ENCODE measurements at regions not wholly inside any gene's neighbourhood (a gene's known extent, or its start where the extent isn't known, plus 50 kb on each side); places are given as distances from the start of the nearest gene placed in this dataset.

DNA sequence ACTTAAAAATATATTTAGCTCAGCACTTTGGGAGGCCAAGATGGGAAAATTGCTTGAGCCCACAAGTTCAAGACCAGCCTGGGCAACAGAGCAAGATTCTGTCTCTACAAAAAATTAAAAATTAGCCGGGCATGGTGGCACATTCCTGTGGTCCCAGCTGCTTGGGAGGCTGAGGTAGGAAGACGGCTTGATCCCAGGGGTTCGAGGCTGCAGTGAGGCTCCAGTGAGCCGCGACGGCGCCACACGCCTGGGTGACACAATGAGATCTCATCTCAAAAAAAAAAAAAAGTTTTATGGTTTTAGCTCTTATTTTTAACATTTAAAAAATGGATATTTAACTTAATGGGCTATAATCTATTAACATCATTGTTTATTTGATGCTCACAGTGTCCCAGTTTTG, 97.2 kb upstream of the RIPOR2 start:
- no peak overlapping the region for H3K4me3 ChIP-seq (ENCODE audit: control insufficient read depth, low read depth, low read length)
- DNase-seq (ENCODE audit: low read depth) = no peak
- TF ChIP-seq, protein P1, sequence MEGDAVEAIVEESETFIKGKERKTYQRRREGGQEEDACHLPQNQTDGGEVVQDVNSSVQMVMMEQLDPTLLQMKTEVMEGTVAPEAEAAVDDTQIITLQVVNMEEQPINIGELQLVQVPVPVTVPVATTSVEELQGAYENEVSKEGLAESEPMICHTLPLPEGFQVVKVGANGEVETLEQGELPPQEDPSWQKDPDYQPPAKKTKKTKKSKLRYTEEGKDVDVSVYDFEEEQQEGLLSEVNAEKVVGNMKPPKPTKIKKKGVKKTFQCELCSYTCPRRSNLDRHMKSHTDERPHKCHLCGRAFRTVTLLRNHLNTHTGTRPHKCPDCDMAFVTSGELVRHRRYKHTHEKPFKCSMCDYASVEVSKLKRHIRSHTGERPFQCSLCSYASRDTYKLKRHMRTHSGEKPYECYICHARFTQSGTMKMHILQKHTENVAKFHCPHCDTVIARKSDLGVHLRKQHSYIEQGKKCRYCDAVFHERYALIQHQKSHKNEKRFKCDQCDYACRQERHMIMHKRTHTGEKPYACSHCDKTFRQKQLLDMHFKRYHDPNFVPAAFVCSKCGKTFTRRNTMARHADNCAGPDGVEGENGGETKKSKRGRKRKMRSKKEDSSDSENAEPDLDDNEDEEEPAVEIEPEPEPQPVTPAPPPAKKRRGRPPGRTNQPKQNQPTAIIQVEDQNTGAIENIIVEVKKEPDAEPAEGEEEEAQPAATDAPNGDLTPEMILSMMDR (IDR thresholded peaks at IDR 0.05; ENCODE audit: control insufficient read depth, insufficient read depth, low read depth, low read length, missing control alignments) = no peak

DNA sequence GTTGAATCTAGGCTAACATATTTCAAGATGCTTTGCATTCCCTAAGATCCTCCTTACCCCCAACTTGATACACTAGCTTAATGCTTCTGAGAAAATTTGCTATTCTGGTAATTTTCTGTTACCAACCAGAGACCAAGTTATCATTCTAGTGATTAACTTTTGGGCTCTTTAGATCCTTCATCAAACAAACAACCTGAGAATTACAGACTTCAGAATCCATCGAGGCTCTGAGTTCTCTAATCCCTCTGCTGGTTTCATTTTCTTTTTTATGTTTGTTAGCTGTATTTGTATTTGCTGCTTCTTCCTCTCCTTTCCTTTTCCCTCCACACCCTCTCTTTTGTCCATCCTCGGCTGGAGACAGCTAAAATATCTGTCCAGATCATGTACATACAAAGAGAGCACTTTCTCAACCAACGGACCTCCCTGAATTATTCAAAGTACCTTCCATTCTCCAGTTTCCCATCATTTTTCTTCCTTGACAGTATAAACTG, 98.7 kb upstream of the RIPOR2 start:
- TF ChIP-seq, protein P1 (IDR thresholded peaks at IDR 0.05; ENCODE audit: control insufficient read depth, insufficient read depth, low read depth, low read length, missing control alignments) = no peak
- H3K4me3 ChIP-seq (ENCODE audit: control insufficient read depth, low read depth, low read length) = no peak overlapping the region
- DNase-seq (ENCODE audit: low read depth) = no peak

DNA sequence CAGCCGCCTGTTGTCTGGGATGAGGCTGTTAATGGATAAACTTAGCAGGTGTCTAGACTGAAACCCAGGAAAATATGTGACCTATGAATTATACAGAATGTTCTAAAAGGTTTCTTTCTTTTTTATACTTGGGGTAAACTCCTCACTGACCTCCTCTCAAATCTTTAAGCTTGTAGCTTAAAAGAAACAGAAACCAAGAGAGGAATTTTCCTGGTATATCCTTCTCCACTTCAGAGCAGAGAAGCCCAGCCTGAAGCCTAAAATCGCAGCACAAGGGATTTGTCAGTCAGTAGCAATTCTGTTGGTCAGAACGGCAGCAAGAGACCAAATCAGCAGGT, 99.4 kb upstream of the RIPOR2 start:
- no peak overlapping the region for H3K4me3 ChIP-seq (ENCODE audit: control insufficient read depth, low read depth, low read length)
- TF ChIP-seq, protein P1 (IDR thresholded peaks at IDR 0.05; ENCODE audit: control insufficient read depth, insufficient read depth, low read depth, low read length, missing control alignments) = no peak
- no peak for DNase-seq (ENCODE audit: low read depth)

DNA sequence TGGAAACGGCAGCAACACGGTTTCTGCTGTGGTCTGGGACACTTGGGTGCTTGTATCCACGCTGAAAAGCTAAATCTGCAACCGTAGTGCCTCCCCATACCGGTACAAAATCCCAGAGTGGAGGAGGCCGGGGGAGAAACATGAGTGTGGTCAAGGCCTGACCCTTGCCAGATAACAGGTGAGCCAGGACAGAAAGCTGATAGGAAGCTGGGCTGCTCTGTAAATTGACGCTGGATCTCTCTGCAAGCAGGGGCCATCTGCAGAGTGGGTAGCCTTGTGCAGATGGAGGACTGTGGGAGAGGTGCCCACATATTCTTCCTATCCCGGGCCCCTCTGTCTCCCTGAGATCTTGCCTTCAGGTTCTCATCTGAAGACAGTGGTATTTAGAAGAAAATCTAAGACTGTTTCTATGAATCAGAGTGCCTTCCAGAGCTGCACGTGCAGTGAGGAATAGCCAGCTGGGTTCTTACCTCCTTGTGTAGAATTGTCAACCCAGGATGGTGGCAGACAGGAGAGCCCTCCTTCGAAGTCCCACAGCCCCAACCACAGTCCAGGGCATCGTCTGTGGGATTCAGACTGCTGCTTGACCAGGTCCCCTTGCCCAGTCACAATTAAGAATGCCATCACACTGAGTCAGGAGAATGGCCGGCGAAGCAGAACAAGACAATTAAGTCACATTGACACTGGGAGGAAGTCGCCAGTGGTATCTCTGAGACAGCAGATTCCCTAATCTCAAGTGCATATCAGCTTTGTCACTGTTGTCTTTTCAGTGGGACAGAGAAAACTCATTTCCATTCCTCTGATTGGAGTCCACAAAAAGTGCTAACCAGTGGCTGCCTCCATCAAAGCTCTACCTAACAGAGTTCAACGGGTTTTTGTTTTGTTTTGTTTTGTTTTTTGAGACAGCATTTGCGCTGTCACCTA, 100.0 kb upstream of the RIPOR2 start:
- no peak for DNase-seq (ENCODE audit: low read depth)
- TF ChIP-seq, protein P1 (IDR thresholded peaks at IDR 0.05; ENCODE audit: control insufficient read depth, insufficient read depth, low read depth, low read length, missing control alignments) = no peak
- H3K4me3 ChIP-seq (ENCODE audit: control insufficient read depth, low read depth, low read length) = no peak overlapping the region

DNA sequence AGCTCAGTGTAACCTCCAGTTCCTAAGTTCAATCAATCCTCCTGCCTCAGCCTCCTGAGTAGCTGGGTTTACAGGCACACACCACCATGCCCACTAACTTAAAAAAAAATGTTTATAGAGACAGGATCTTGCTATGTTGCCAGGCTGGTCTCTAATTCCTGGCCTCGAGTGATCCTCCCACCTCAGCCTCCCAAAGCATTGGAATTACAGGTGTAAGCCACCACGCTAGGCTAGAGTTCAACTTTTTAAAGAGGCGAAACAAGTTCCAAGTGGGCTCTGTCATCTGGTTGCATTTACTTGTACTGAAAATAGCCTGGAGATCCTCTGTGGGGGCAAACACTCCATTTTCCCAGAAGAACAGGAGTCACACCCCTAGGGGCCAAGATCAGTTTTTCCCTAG, 100.7 kb upstream of the RIPOR2 start:
- no peak for DNase-seq (ENCODE audit: low read depth)
- no peak overlapping the region for H3K4me3 ChIP-seq (ENCODE audit: control insufficient read depth, low read depth, low read length)
- TF ChIP-seq, protein P1 (IDR thresholded peaks at IDR 0.05; ENCODE audit: control insufficient read depth, insufficient read depth, low read depth, low read length, missing control alignments) = no peak

DNA sequence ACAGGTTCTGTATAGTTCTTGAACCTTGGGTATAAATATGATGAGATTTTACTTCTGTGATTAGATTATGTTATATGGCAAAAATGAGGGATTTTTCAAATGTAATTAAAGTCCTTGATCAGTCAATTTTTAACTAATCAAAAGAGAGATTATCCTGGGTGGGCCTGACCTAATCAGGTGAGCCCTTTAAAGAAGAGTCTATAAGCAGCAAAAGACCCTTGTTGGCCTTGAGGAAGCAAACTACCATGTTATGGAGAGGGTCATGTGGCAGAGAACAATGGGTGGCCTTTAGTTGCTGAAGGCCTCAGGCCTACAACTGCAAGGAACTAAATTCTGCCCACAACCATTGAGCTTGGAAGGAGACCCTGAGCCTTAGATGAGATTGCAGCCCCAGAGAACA, 102.5 kb upstream of the RIPOR2 start:
- TF ChIP-seq, protein P1 (IDR thresholded peaks at IDR 0.05; ENCODE audit: control insufficient read depth, insufficient read depth, low read depth, low read length, missing control alignments) = no peak
- H3K4me3 ChIP-seq (ENCODE audit: control insufficient read depth, low read depth, low read length) = no peak overlapping the region
- no peak for DNase-seq (ENCODE audit: low read depth)

All from AG09309 (cell line).